Mesenchymal stem cell (in vitro differentiated cells and primary cell): ENCODE measurements at regions not wholly inside any gene's neighbourhood (a gene's known extent, or its start where the extent isn't known, plus 50 kb on each side); places are given as distances from the start of the nearest gene placed in this dataset.

Source experiments
- DNase-seq: peaks from one replicate; pipeline ENCODE4 v3.0.0-alpha.2; 2013
- H2AFZ ChIP-seq: one replicate; pipeline ENCODE4 v1.6.1; 2013; ENCODE audit warnings: low read depth, mild to moderate bottlenecking, control low read depth, inconsistent platforms, low read length, moderate library complexity
- H2AK5ac ChIP-seq: 2 replicates; pipeline ENCODE4 v1.6.1; 2013; ENCODE audit warnings: low read length, moderate library complexity, mild to moderate bottlenecking, inconsistent platforms; ENCODE audit not compliant: severe bottlenecking
- H2BK120ac ChIP-seq: one replicate; pipeline ENCODE4 v1.6.1; 2013; ENCODE audit warnings: low read depth, mild to moderate bottlenecking, inconsistent platforms, low read length, moderate library complexity
- H2BK12ac ChIP-seq, 2 experiments: one replicate each; pipeline ENCODE4 v1.6.1; 2013; ENCODE audit warnings: inconsistent platforms in 2 of 2, low read length in 2 of 2, mild to moderate bottlenecking in 2 of 2, moderate library complexity in 2 of 2, control low read depth in 1 of 2
- H2BK15ac ChIP-seq: one replicate; pipeline ENCODE4 v1.6.1; 2013; ENCODE audit warnings: mild to moderate bottlenecking, low read depth, inconsistent platforms; ENCODE audit not compliant: poor library complexity, severe bottlenecking
- H2BK5ac ChIP-seq: 2 replicates; pipeline ENCODE4 v1.6.1; 2013; ENCODE audit warnings: low read depth, mild to moderate bottlenecking, low read length, control low read depth, inconsistent platforms; ENCODE audit not compliant: poor library complexity, severe bottlenecking
- H3K14ac ChIP-seq, 2 experiments: one replicate each; pipeline ENCODE4 v1.6.1; 2013; ENCODE audit warnings: inconsistent platforms in 2 of 2, low read length in 2 of 2, control low read depth in 1 of 2, mild to moderate bottlenecking in 1 of 2, moderate library complexity in 1 of 2
- H3K18ac ChIP-seq, 2 experiments: one replicate each; pipeline ENCODE4 v1.6.1; 2013; ENCODE audit warnings: inconsistent platforms in 2 of 2, low read length in 2 of 2, control low read depth in 1 of 2, low read depth in 1 of 2, mild to moderate bottlenecking in 1 of 2
- H3K23ac ChIP-seq, 2 experiments: one replicate each; pipeline ENCODE4 v1.6.1; 2013; ENCODE audit warnings: inconsistent platforms in 2 of 2, low read length in 2 of 2, mild to moderate bottlenecking in 2 of 2, moderate library complexity in 2 of 2, control low read depth in 1 of 2
- H3K27ac ChIP-seq: 2 replicates; pipeline ENCODE4 v1.5.1; 2013; ENCODE audit warnings: mild to moderate bottlenecking, moderate library complexity, low read length, control low read depth, inconsistent platforms; ENCODE audit not compliant: poor library complexity, severe bottlenecking
- H3K27me3 ChIP-seq, 2 experiments: 2 replicates each; pipeline versions ENCODE4 v1.6.1 to v1.7.0; 2013; ENCODE audit warnings: low read length in 2 of 2, mild to moderate bottlenecking in 2 of 2, moderate library complexity in 2 of 2, control low read depth in 1 of 2, inconsistent platforms in 1 of 2; ENCODE audit not compliant: control insufficient read depth in 1 of 2, insufficient read depth in 1 of 2
- H3K36me3 ChIP-seq, 2 experiments: 2 replicates each; pipeline versions ENCODE4 v1.6.1 to v1.7.0; 2013; ENCODE audit warnings: low read length in 2 of 2, control low read depth in 1 of 2, inconsistent platforms in 1 of 2, low read depth in 1 of 2, mild to moderate bottlenecking in 1 of 2; ENCODE audit not compliant: insufficient read depth in 2 of 2, control insufficient read depth in 1 of 2
- H3K4ac ChIP-seq, 2 experiments: one replicate each; pipeline ENCODE4 v1.6.1; 2013; ENCODE audit warnings: inconsistent platforms in 2 of 2, low read length in 2 of 2, mild to moderate bottlenecking in 2 of 2, moderate library complexity in 2 of 2, control low read depth in 1 of 2, low read depth in 1 of 2
- H3K4me1 ChIP-seq: 2 replicates; pipeline ENCODE4 v1.6.1; 2013; ENCODE audit warnings: low read depth, low read length, control low read depth; ENCODE audit not compliant: control insufficient read depth, insufficient read depth
- H3K4me2 ChIP-seq: 2 replicates; pipeline ENCODE4 v1.6.1; 2013; ENCODE audit warnings: low read length, mild to moderate bottlenecking, inconsistent platforms; ENCODE audit not compliant: poor library complexity, severe bottlenecking
- H3K4me3 ChIP-seq, 2 experiments: 2 replicates each; pipeline versions ENCODE4 v1.5.1 to v1.7.0; 2013; ENCODE audit warnings: low read length in 2 of 2, mild to moderate bottlenecking in 2 of 2, control low read depth in 1 of 2, low read depth in 1 of 2; ENCODE audit not compliant: insufficient read depth in 1 of 2
- H3K79me1 ChIP-seq: replicated peaks from 2 replicates; pipeline ENCODE4 v1.6.1; 2013; ENCODE audit warnings: mild to moderate bottlenecking, control low read depth, low read length, inconsistent platforms; ENCODE audit not compliant: poor library complexity, severe bottlenecking
- H3K9ac ChIP-seq: 2 replicates; pipeline ENCODE4 v1.7.0; 2013; ENCODE audit warnings: mild to moderate bottlenecking, low read length, moderate library complexity
- H3K9me3 ChIP-seq: 2 replicates; pipeline ENCODE4 v1.7.0; 2013; ENCODE audit warnings: mild to moderate bottlenecking, low read length; ENCODE audit not compliant: control insufficient read depth
- H4K8ac ChIP-seq: one replicate; pipeline ENCODE4 v1.6.1; 2013; ENCODE audit warnings: inconsistent platforms, mild to moderate bottlenecking, low read length, moderate library complexity
- H4K91ac ChIP-seq: one replicate; pipeline ENCODE4 v1.6.1; 2013; ENCODE audit warnings: mild to moderate bottlenecking, low read length, inconsistent platforms
- WGBS: methylation state at CpG from one replicate; pipeline ENCODE4 v1.1.7; 2013; ENCODE audit warnings: mixed read lengths; 5-methylcytosine and 5-hydroxymethylcytosine counted together

- WGBS, result 73% methylated on average over 4 of the region's 4 CpGs
- DNase-seq, result no peak
Observed at GRCh38 chr6:51250317-51250716, 431.6 kb downstream of the TFAP2B start.

GRCh38 chr6:51257938-51258337, 439.3 kb downstream of the TFAP2B start:
- Histone ChIP-seq H3K9me3 (no peaks in the 10 kb centered on the region), H2BK12ac (no peak overlapping the region), H4K91ac (no peak overlapping the region), H3K4me2 (no peak overlapping the region), H2AK5ac (no peak overlapping the region), H3K9ac (no peak overlapping the region), H2AFZ (no peak overlapping the region), H3K79me1 (no peaks in the 10 kb centered on the region), H3K27me3 (no peaks in the 10 kb centered on the region), H3K23ac (no peak overlapping the region), H2BK15ac (no peak overlapping the region), H3K4me1 (no peaks in the 10 kb centered on the region), H3K4ac (no peak overlapping the region), H3K36me3 (no peaks in the 10 kb centered on the region), H2BK5ac (no peak overlapping the region), H3K14ac (no peak overlapping the region), H3K4me3 (no peak overlapping the region), H4K8ac (no peak overlapping the region), H3K27ac (no peak overlapping the region), H3K18ac (no peak overlapping the region), H2BK120ac (no peak overlapping the region)
- no CpG with 5 or more reads among the region's 2 CpGs for WGBS
- DNase-seq, result no peak

More at GRCh38 chr6:51250317-51250716, 431.6 kb downstream of the TFAP2B start:
- no peak overlapping the region for H3K14ac ChIP-seq
- no peaks in the 10 kb centered on the region for H3K27me3 ChIP-seq
- no peak overlapping the region for H3K9ac ChIP-seq
- no peak overlapping the region for H2AK5ac ChIP-seq
- no peak overlapping the region for H3K4me2 ChIP-seq
- no peak overlapping the region for H2AFZ ChIP-seq
- no peak overlapping the region for H3K18ac ChIP-seq
- no peak overlapping the region for H4K8ac ChIP-seq
- H3K36me3 ChIP-seq, result no peaks in the 10 kb centered on the region
- no peaks in the 10 kb centered on the region for H3K79me1 ChIP-seq
- H3K27ac ChIP-seq, result no peak overlapping the region
- H2BK5ac ChIP-seq, result no peak overlapping the region
- H2BK15ac ChIP-seq, result no peak overlapping the region
- no peak overlapping the region for H3K23ac ChIP-seq
- H3K4me1 ChIP-seq, result no peaks in the 10 kb centered on the region
- no peaks in the 10 kb centered on the region for H3K9me3 ChIP-seq
- H3K4me3 ChIP-seq, result no peak overlapping the region
- H2BK120ac ChIP-seq, result no peak overlapping the region
- H4K91ac ChIP-seq, result no peak overlapping the region
- no peak overlapping the region for H3K4ac ChIP-seq
- no peak overlapping the region for H2BK12ac ChIP-seq

GRCh38 chr6:51260003-51260402, 441.3 kb downstream of the TFAP2B start:
- H3K23ac ChIP-seq, result no peak overlapping the region
- H2AK5ac ChIP-seq, result no peak overlapping the region
- H2BK12ac ChIP-seq, result no peak overlapping the region
- 92% methylated on average over 2 of the region's 3 CpGs for WGBS
- H2AFZ ChIP-seq, result no peak overlapping the region
- no peak overlapping the region for H4K8ac ChIP-seq
- H4K91ac ChIP-seq, result no peak overlapping the region
- H3K4me1 ChIP-seq, result no peaks in the 10 kb centered on the region
- H3K18ac ChIP-seq, result no peak overlapping the region
- DNase-seq, result no peak
- H2BK15ac ChIP-seq, result no peak overlapping the region
- H3K9ac ChIP-seq, result no peak overlapping the region
- no peaks in the 10 kb centered on the region for H3K27me3 ChIP-seq
- no peak overlapping the region for H3K27ac ChIP-seq
- no peak overlapping the region for H3K14ac ChIP-seq
- H3K79me1 ChIP-seq, result no peaks in the 10 kb centered on the region
- H3K4ac ChIP-seq, result no peak overlapping the region
- H3K36me3 ChIP-seq, result no peaks in the 10 kb centered on the region
- no peak overlapping the region for H3K4me2 ChIP-seq
- H2BK5ac ChIP-seq, result no peak overlapping the region
- no peaks in the 10 kb centered on the region for H3K9me3 ChIP-seq
- H2BK120ac ChIP-seq, result no peak overlapping the region
- H3K4me3 ChIP-seq, result no peak overlapping the region

- WGBS, result 89% methylated on average over 2 of the region's 5 CpGs
- no peak overlapping the region for H2BK15ac ChIP-seq
- H3K23ac ChIP-seq, result no peak overlapping the region
- H3K4ac ChIP-seq, result no peak overlapping the region
- H2AK5ac ChIP-seq, result no peak overlapping the region
- H3K9ac ChIP-seq, result no peak overlapping the region
- H3K18ac ChIP-seq, result no peak overlapping the region
- no peaks in the 10 kb centered on the region for H3K9me3 ChIP-seq
- H3K4me3 ChIP-seq, result no peak overlapping the region
- no peak overlapping the region for H2BK5ac ChIP-seq
- no peak overlapping the region for H2BK12ac ChIP-seq
- DNase-seq, result no peak
- no peaks in the 10 kb centered on the region for H3K27me3 ChIP-seq
- no peaks in the 10 kb centered on the region for H3K36me3 ChIP-seq
- H2BK120ac ChIP-seq, result no peak overlapping the region
- no peak overlapping the region for H4K8ac ChIP-seq
- no peak overlapping the region for H3K4me2 ChIP-seq
- no peak overlapping the region for H3K14ac ChIP-seq
- H4K91ac ChIP-seq, result no peak overlapping the region
- H3K27ac ChIP-seq, result no peak overlapping the region
- H2AFZ ChIP-seq, result no peak overlapping the region
- no peaks in the 10 kb centered on the region for H3K4me1 ChIP-seq
- no peaks in the 10 kb centered on the region for H3K79me1 ChIP-seq
Observed at GRCh38 chr6:51261691-51262090, 443.0 kb downstream of the TFAP2B start.
